Stomach (tissue), 8 donors: ENCODE measurements at regions not wholly inside any gene's neighbourhood (a gene's known extent, or its start where the extent isn't known, plus 50 kb on each side); places are given as distances from the start of the nearest gene placed in this dataset.
"Not testable (repeated sequence)": the region's sequence is repeated elsewhere in the genome, so short reads cannot be mapped to it uniquely, and the experiment has no call there.

Experiments
- DNase-seq, 2 donors: peaks; one replicate each; pipeline versions ENCODE4 v3.0.0 to v3.0.0-alpha.2; 2013 to 2019
- H3K27ac ChIP-seq, 5 donors: fragments of 200-600 bp in 4 of 5; sonication (generic) in 4 of 5; one replicate each; pipeline ENCODE4 v1.5.1; 2013 to 2019; ENCODE audit warnings: mild to moderate bottlenecking in 1 of 5, moderate library complexity in 1 of 5
- H3K27me3 ChIP-seq, 3 donors: fragments of 200-600 bp; sonication (generic); one replicate each; pipeline ENCODE4 v1.5.1; 2017 to 2019; ENCODE audit warnings: mixed run types in 1 of 3
- H3K36me3 ChIP-seq, 4 donors: fragments of 200-600 bp; sonication (generic); 1 replicate in 3 of 4; 2 replicates in 1 of 4; pipeline ENCODE4 v1.5.1; 2016 to 2019
- H3K4me1 ChIP-seq, 4 donors: fragments of 200-600 bp; sonication (generic); one replicate each; pipeline ENCODE4 v1.5.1; 2016 to 2019
- H3K4me3 ChIP-seq, 4 donors: fragments of 200-600 bp; sonication (generic) in 3 of 4; one replicate each; pipeline ENCODE4 v1.5.1; 2016 to 2019; ENCODE audit warnings: mild to moderate bottlenecking in 1 of 4
- H3K9me3 ChIP-seq, 4 donors: fragments of 200-600 bp; sonication (generic); one replicate each; pipeline ENCODE4 v1.5.1; 2016 to 2019
- CTCF ChIP-seq, 7 experiments: fragments of 450-650 bp in 4 of 7; fragments of 200-600 bp in 3 of 7; sonication (generic) in 3 of 7; IDR thresholded peaks; one replicate each; pipeline ENCODE4 v1.5.1; 2016 to 2019; ENCODE audit warnings: antibody characterized with exemption in 7 of 7, control low read depth in 2 of 7, mild to moderate bottlenecking in 1 of 7
- EP300 ChIP-seq: sonication (generic); formaldehyde crosslinking; IDR thresholded peaks from one replicate; pipeline ENCODE4 v1.6.1; 2017; ENCODE audit warnings: antibody characterized with exemption
- POLR2A ChIP-seq, 4 donors: fragments of 450-650 bp; IDR thresholded peaks; one replicate each; pipeline ENCODE4 v1.6.1; 2016; ENCODE audit warnings: antibody characterized with exemption in 4 of 4, control low read depth in 2 of 4, mild to moderate bottlenecking in 1 of 4, moderate library complexity in 1 of 4
- POLR2AphosphoS5 ChIP-seq, 3 donors: sonication (generic); formaldehyde crosslinking; IDR thresholded peaks; one replicate each; pipeline ENCODE4 v1.6.1; 2016; ENCODE audit warnings: antibody characterized with exemption in 3 of 3
- WGBS, 5 donors: extraction: QIAGEN DNeasy Blood & Tissue Kit in 3 of 5; methylation state at CpG; one replicate each; pipeline versions ENCODE4 v1.1.5 to v1.1.7; 2013 to 2018; 5-methylcytosine and 5-hydroxymethylcytosine counted together
- intact Hi-C: fragments of 100-400 bp; cut with DNase I; formaldehyde crosslinking; loops from one replicate; pipeline ENCODE4 v1.15.1; 2023; ENCODE audit warnings: low total_unique reads
- donor health status: healthy with polysubstance abuse.
- donor health status: Bipolar disorder and iron deficiency.
- donor health status: healthy.

GRCh38 chr2:238722181-238722580, 125.7 kb upstream of the TWIST2 start:
- peaks cover 0 to 18% (median 0%) of the 10 kb centered on the region in 4 donors for H3K4me1 ChIP-seq
- intact Hi-C loops, result no loop called here
- DNase-seq, result no peak
- H3K36me3 ChIP-seq, result no peaks in the 10 kb centered on the region
- TF ChIP-seq EP300 (no peak), POLR2AphosphoS5 (IDR thresholded peaks at IDR 0.05) (no peak), POLR2A (IDR thresholded peaks at IDR 0.05) (no peak)
- H3K9me3 ChIP-seq, result peaks cover 0 to 7% (median 0%) of the 10 kb centered on the region in 4 donors
- H3K4me3 ChIP-seq, result no peak overlapping the region
- no peak overlapping the region for H3K27ac ChIP-seq
- no peaks in the 10 kb centered on the region for H3K27me3 ChIP-seq
- 88 to 97% (median 95%) methylated on average over 14 of the region's 14 CpGs for WGBS, 5 donors

- Histone ChIP-seq H3K9me3 (peaks cover 0 to 7% (median 0%) of the 10 kb centered on the region in 4 donors), H3K27ac (no peak overlapping the region), H3K27me3 (no peaks in the 10 kb centered on the region), H3K4me3 (no peak overlapping the region), H3K36me3 (no peaks in the 10 kb centered on the region), H3K4me1 (peaks cover 0 to 21% (median 3%) of the 10 kb centered on the region in 4 donors)
- TF ChIP-seq POLR2A (IDR thresholded peaks at IDR 0.05) (no peak), EP300 (no peak), POLR2AphosphoS5 (IDR thresholded peaks at IDR 0.05) (no peak), CTCF (IDR thresholded peaks at IDR 0.05) (no peak)
- intact Hi-C loops, result no loop called here
- DNase-seq, result no peak
- 88 to 95% (median 93%) methylated on average over 28 to 33 of the region's 33 CpGs for WGBS, 5 donors
Measured at GRCh38 chr2:238722883-238723282, 125.0 kb upstream of the TWIST2 start.

GRCh38 chr2:238723740-238724320, 124.1 kb upstream of the TWIST2 start:
- peaks cover 0 to 29% (median 6%) of the 10 kb centered on the region in 4 donors for H3K4me1 ChIP-seq
- intact Hi-C loops, H3K27me3 ChIP-seq, H3K9me3 ChIP-seq, H3K36me3 ChIP-seq, DNase-seq, H3K4me3 ChIP-seq: not testable (repeated sequence)
- 59 to 75% (median 69%) methylated on average over 8 of the region's 8 CpGs for WGBS, 5 donors
- peak overlapping the region in 1 of 5 donors; percentile 93 for H3K27ac ChIP-seq

GRCh38 chr2:238724728-238725127, 123.2 kb upstream of the TWIST2 start:
- H3K4me3 ChIP-seq, result no peak overlapping the region
- peak overlapping the region in 3 of 5 donors; percentile 5 to 93 (median 29) for H3K27ac ChIP-seq
- H3K9me3 ChIP-seq, result peaks cover 0 to 7% (median 0%) of the 10 kb centered on the region in 4 donors
- peaks cover 0 to 36% (median 10%) of the 10 kb centered on the region in 4 donors for H3K4me1 ChIP-seq
- H3K27me3 ChIP-seq, result no peaks in the 10 kb centered on the region
- WGBS, 5 donors, result 53 to 72% (median 65%) methylated on average over 8 of the region's 8 CpGs
- intact Hi-C loops, result no loop called here
- TF ChIP-seq POLR2A (IDR thresholded peaks at IDR 0.05) (no peak), EP300 (no peak), POLR2AphosphoS5 (IDR thresholded peaks at IDR 0.05) (no peak), CTCF (IDR thresholded peaks at IDR 0.05) (no peak)
- DNase-seq, result peak in 1 of 2 donors; percentile 60
- no peaks in the 10 kb centered on the region for H3K36me3 ChIP-seq

- H3K27ac ChIP-seq, result peak overlapping the region in 3 of 5 donors; percentile 5 to 93 (median 29)
- no peaks in the 10 kb centered on the region for H3K27me3 ChIP-seq
- WGBS, 5 donors, result 71 to 85% (median 79%) methylated on average over 3 to 4 of the region's 4 CpGs
- H3K4me1 ChIP-seq, result peaks cover 0 to 32% (median 10%) of the 10 kb centered on the region in 4 donors
- H3K36me3 ChIP-seq, result no peaks in the 10 kb centered on the region
- DNase-seq, result no peak
- TF ChIP-seq CTCF (IDR thresholded peaks at IDR 0.05), result no peak
- no peak for TF ChIP-seq EP300
- TF ChIP-seq POLR2AphosphoS5 (IDR thresholded peaks at IDR 0.05), result no peak
- TF ChIP-seq POLR2A (IDR thresholded peaks at IDR 0.05), result no peak
- intact Hi-C loops, result no loop called here
- H3K9me3 ChIP-seq, result peaks cover 0 to 7% (median 0%) of the 10 kb centered on the region in 4 donors
- H3K4me3 ChIP-seq, result no peak overlapping the region
Measured at GRCh38 chr2:238725298-238725697, 122.6 kb upstream of the TWIST2 start.
